ENCODE measurements at regions not wholly inside any gene's neighbourhood (a gene's known extent, or its start where the extent isn't known, plus 50 kb on each side); places are given as distances from the start of the nearest gene placed in this dataset.

DNA sequence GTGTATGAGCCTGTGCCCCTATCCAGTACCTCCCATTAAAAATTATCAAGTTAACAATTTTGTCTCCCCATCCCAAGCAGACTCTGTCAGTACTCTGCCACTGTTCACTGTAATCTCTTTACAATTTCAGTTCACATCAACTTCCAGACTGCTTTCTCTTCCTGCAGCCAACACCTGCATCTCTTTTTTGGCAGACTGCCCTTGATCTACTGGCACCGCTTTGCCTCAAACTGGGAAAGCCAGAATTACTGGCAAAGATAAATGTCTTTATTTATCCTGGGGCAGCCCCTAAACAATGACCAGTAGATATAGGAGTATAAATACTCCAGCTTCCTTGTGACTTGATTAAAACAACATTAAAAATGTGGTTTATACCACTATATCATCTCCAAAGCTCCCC lies 494.1 kb downstream of the ZNF385D start:
- H3K4me3 ChIP-seq (ENCODE audit: low read depth, low read length), result no peak overlapping the region
- no peaks in the 10 kb centered on the region for H3K27me3 Mint-ChIP-seq (ENCODE audit: insufficient read depth, unreplicated experiment)
- BruUV-seq (replicated peaks), result no TSS peak
- no peak overlapping the region for H3K27ac Mint-ChIP-seq (ENCODE audit: unreplicated experiment)
- CTCF ChIA-PET, result no interaction called here
- POLR2A ChIA-PET, result no interaction called here
- intact Hi-C loops (cut with micrococcal nuclease; ENCODE audit: unreplicated experiment), result no loop called here
- no peak for TF ChIP-seq CTCF (IDR thresholded peaks at IDR 0.05; ENCODE audit: insufficient read depth in 1 of 2, low read depth in 1 of 2, low read length in 1 of 2, severe bottlenecking in 1 of 2, unreplicated experiment in 1 of 2)
- H3K4me3 Mint-ChIP-seq (ENCODE audit: unreplicated experiment), result no peak overlapping the region
- H3K4me1 Mint-ChIP-seq (ENCODE audit: low read depth, unreplicated experiment), result no peaks in the 10 kb centered on the region
- no peaks in the 10 kb centered on the region for H3K27me3 ChIP-seq (replicated peaks; ENCODE audit: control insufficient read depth, insufficient read depth, low read length)
- no peak for DNase-seq
- no peaks in the 10 kb centered on the region for H3K36me3 Mint-ChIP-seq (ENCODE audit: insufficient read depth, unreplicated experiment)
- H3K4me1 ChIP-seq, result no peaks in the 10 kb centered on the region
- H3K9me3 Mint-ChIP-seq (ENCODE audit: unreplicated experiment), result no peaks in the 10 kb centered on the region
- no peaks in the 10 kb centered on the region for H3K36me3 ChIP-seq (ENCODE audit: control insufficient read depth, insufficient read depth, low read length)
- H3K9me3 ChIP-seq, result no peaks in the 10 kb centered on the region

- Mint-ChIP-seq H3K36me3 (ENCODE audit: insufficient read depth, unreplicated experiment) (no peaks in the 10 kb centered on the region), H3K9me3 (ENCODE audit: unreplicated experiment) (no peaks in the 10 kb centered on the region), H3K27me3 (ENCODE audit: insufficient read depth, unreplicated experiment) (peaks cover 10% of the 10 kb centered on the region), H3K27ac (ENCODE audit: unreplicated experiment) (no peak overlapping the region), H3K4me1 (ENCODE audit: low read depth, unreplicated experiment) (no peaks in the 10 kb centered on the region), H3K4me3 (ENCODE audit: unreplicated experiment) (no peak overlapping the region)
- ChIA-PET POLR2A (no interaction called here), CTCF (no interaction called here)
- BruUV-seq (replicated peaks), result no TSS peak
- H3K9me3 ChIP-seq, result no peaks in the 10 kb centered on the region
- no peak overlapping the region for H3K4me3 ChIP-seq (ENCODE audit: low read depth, low read length)
- H3K4me1 ChIP-seq, result no peaks in the 10 kb centered on the region
- DNase-seq, result no peak
- H3K27me3 ChIP-seq (replicated peaks; ENCODE audit: control insufficient read depth, insufficient read depth, low read length), result no peaks in the 10 kb centered on the region
- TF ChIP-seq CTCF (IDR thresholded peaks at IDR 0.05; ENCODE audit: insufficient read depth in 1 of 2, low read depth in 1 of 2, low read length in 1 of 2, severe bottlenecking in 1 of 2, unreplicated experiment in 1 of 2), result no peak
- no peaks in the 10 kb centered on the region for H3K36me3 ChIP-seq (ENCODE audit: control insufficient read depth, insufficient read depth, low read length)
- intact Hi-C loops (cut with micrococcal nuclease; ENCODE audit: unreplicated experiment), result no loop called here
Observed at GRCh38 chr3:21238661-21239060, 512.3 kb downstream of the ZNF385D start.

- H3K9me3 Mint-ChIP-seq (ENCODE audit: unreplicated experiment), result no peaks in the 10 kb centered on the region
- intact Hi-C loops (cut with micrococcal nuclease; ENCODE audit: unreplicated experiment), result no loop called here
- H3K4me1 ChIP-seq, result no peaks in the 10 kb centered on the region
- no peak overlapping the region for H3K4me3 ChIP-seq (ENCODE audit: low read depth, low read length)
- CTCF ChIA-PET, result no interaction called here
- H3K36me3 Mint-ChIP-seq (ENCODE audit: insufficient read depth, unreplicated experiment), result no peaks in the 10 kb centered on the region
- DNase-seq, result no peak
- no peak for TF ChIP-seq CTCF (IDR thresholded peaks at IDR 0.05; ENCODE audit: insufficient read depth in 1 of 2, low read depth in 1 of 2, low read length in 1 of 2, severe bottlenecking in 1 of 2, unreplicated experiment in 1 of 2)
- POLR2A ChIA-PET, result no interaction called here
- H3K4me3 Mint-ChIP-seq (ENCODE audit: unreplicated experiment), result no peak overlapping the region
- no peaks in the 10 kb centered on the region for H3K4me1 Mint-ChIP-seq (ENCODE audit: low read depth, unreplicated experiment)
- no peak overlapping the region for H3K27ac Mint-ChIP-seq (ENCODE audit: unreplicated experiment)
- BruUV-seq (replicated peaks), result no TSS peak
- H3K27me3 ChIP-seq (replicated peaks; ENCODE audit: control insufficient read depth, insufficient read depth, low read length), result no peaks in the 10 kb centered on the region
- no peaks in the 10 kb centered on the region for H3K9me3 ChIP-seq
- peaks cover 10% of the 10 kb centered on the region for H3K27me3 Mint-ChIP-seq (ENCODE audit: insufficient read depth, unreplicated experiment)
- H3K36me3 ChIP-seq (ENCODE audit: control insufficient read depth, insufficient read depth, low read length), result no peaks in the 10 kb centered on the region
Observed at GRCh38 chr3:21237638-21238037, 513.4 kb downstream of the ZNF385D start.

Data from Caco-2 (cell line).